Stimulated activated CD4-positive, alpha-beta T cell treated with anti-CD3 and anti-CD28 coated beads, Interleukin-2, amount 100 ng/mL, for 48 hours (primary cell): ENCODE measurements at regions not wholly inside any gene's neighbourhood (a gene's known extent, or its start where the extent isn't known, plus 50 kb on each side); places are given as distances from the start of the nearest gene placed in this dataset.

Experiments used
- DNase-seq, 2 donors: peaks; one replicate each; pipeline ENCODE4 v3.0.0-alpha.2; 2020

DNA sequence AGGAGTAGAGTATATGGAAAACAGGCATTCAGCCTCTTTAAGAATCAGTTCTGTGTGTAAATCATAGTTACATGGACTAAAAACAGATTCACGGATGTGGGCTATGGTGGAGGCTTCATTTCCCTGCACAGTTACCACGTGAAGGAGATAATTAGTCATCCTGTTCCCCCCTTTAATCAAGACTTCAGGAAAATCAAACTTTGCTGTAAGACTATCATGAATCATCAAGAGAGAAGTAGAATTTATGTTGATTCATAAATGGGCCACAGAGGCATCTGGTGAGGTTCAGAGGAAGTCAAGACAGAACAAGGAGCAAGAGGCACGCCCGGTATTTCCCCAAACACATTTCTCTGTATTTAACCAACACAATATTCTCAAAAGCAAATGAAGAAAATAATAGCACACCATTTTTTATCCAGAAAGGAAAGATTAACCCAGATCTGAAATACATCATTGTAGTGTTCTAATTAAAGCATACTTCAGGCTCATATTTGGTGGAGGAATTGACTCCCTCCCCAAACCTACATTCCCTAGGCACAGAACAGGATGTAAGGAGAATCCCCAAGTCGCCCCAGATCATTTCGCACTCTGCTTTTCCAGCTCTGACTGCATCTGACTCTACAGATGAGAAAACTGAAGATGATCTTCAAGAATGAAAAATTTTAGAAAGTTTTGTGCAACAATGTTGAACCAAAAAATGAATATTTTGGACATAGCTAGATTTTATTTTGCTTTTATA lies 175.8 kb upstream of the GAS1 start:
- no peak for DNase-seq

DNA sequence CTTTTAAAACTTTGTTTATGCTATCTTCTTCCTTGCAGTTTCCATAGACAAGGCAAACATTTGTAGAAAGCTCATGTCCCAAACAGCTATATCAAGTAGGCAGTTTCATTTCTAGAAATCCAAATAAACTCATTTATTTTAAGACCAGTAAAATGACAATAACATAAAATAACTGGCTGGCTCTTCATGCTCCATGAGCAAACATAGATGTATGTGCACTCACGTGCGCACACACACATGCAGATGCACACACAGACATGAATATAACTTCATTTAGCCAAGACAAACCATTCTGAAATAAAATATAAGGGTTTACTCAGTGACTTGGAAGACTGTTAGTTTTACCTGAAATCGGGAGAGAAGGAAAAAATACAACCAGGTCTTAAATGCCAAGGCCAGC lies 176.5 kb upstream of the GAS1 start:
- DNase-seq, result no peak

DNA sequence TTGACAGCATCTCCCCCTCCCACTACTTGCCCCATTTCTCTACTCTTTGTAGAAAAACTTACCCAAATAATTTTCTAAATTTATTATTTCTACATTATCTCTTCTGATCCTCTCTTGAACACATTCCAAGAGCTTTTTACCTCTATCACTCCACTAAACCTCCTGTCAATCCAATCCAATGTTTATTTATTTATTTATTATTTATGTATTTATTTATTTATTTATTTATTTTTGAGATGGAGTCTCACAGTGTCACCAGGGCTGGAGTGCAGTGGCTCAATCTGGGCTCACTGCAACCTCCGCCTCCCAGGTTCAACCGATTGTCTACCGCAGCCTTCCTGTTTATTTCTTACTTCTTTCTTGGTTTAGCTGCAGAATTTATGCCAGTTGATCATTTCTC lies 178.5 kb upstream of the GAS1 start:
- no peak for DNase-seq

DNA sequence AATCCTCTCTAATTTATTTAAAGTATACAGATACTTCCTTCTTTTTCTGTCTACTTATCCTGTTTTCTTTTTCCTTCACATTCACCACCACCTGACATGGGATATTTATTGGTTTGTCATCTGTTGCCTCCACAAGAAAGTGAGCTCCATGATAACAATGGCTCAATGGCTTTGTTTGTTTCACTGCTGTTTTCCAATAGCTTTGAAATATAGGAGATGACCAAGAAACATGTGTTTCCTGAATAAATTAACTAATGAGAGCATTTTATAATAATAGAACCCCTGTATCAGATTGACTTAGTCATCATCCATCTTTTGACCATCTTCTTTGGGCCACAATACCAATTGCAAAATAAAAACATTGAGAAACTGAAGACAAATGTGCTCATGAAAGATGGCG lies 180.2 kb upstream of the GAS1 start:
- DNase-seq, result no peak

DNA sequence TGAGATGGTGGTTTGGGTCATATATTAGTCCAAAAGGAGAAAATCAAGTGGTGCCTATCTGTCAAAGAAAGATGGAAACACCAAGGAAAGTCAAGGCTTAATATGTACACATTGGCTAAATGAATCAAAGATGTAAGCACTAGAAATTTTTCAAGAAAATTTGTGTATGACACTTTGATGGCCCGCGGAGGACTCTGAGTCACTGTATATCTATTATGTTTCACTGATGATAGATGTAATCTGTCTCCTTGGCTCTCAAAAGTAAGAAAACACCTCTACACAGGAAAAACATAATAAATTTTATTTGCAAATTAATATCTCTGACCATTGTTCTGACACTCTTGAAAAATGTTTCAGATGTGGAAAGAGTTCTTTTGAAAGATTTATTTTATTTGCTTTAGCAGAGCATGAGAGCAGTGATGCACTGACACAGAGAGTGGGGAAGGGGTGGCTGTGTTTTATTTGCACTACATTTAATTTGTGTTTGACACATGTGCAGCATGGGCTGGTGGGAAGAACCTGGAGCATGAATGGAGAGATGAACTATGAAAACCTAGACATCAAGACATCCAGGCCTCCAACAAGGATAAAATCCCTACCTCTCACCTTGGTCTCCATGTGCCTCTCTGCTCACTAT lies 180.8 kb upstream of the GAS1 start:
- DNase-seq, result no peak

DNA sequence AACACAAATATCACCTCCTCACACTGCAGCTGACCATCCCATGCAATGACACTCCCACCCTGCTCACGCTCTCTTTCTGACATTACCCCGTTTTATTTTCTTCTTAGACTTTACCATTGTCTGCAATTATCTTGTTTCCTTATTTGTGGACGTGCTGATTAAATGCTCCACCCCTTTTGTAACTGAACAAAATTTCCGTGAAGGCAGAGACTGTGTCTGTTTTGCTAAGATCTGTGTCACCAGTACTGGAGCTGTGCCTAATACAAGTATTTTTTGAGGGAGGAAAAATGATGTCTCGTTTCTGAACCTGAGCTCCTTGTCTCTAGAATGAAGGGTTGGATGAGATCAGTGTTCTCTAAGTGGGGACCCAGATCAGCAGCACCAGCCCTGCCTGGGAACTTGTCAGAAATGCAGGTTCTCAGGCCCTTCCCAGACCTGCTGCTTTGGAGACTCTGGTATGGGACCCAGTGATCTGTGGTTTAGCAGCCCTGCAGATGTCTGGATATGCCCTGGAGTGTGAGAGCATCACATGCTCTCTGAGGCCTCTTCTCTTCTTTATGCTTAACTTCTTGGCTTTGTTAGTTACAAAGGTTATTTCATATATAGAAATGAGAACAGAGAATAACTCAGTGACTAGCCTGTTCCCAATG lies 181.7 kb upstream of the GAS1 start:
- DNase-seq, result no peak

DNA sequence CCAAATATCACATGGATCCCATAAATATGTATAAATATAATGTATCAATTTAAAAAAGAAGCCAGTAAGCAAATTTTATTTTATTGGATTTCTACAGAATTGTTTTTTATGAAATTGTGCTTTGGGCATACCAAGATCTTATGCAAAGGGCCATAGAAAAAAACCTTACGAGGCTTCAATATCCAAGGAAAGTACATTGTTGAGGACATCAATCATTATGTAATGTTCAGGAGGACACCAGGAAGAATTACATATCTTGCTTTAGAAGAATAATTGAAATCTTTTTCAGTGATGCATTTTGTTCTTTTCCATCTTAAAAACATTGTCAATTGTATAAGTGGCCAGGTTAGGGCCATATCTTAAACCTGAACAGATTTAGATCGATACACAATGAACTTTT lies 187.8 kb upstream of the GAS1 start:
- DNase-seq, result no peak

DNA sequence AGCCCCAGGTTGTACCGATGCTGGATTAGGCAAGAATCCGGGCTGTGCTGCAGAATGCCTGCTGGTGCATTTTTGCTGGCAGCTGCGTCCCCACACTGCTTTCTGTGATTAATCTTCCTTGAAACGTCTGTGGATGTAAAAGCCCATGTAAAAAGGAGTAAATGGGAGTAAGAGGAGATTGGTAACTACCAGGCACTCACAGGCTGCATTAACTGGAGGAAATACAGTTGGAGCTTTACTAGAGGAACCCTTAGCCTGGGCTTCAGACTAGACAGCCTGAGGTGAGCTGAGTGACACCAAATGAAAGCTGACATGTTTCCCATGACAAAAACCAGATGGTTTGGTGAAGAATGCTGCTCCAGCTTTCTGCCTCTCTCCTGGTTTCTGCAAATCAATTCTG lies 190.4 kb upstream of the GAS1 start:
- no peak for DNase-seq

DNA sequence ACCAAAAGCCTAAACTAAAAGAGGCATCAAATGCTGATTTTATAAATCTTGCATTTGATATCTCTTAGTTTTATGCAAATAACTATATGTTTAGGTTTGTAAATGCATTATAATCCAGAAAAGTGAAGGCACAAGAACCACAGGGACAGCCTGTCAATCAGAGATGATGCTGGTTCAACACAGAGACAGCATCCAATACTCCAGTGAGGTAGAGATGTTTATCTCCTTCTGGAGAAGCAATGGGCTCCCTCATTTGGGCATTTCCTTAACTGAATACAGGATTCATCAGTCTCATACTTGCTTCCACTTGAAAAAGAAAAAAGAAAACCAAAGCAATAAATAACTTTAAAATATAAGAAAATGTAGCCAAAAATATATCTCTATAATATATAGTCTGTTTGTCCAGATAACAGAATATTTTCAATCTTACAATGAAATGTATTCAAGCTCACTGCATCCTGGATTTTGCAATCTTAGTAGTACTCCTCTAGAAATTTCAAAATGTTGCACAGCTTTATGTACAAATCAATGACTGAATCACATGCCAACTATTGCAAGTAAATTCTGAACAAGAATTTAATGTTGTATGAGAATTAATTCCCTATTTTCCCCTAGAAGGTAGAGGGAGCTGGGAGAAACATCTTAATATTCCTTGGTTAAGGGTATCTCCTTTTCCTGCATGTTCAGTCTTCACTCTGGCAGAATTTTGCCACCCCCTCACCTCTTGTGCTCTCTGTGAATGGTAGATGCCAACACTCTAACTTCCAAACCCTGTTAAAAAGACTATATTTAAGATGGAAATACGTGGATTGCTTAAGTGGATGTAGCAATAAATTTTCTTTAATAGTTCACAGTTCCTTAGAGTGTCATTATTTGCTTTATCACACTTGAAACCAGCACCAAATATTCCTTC lies 191.1 kb upstream of the GAS1 start:
- no peak for DNase-seq

DNA sequence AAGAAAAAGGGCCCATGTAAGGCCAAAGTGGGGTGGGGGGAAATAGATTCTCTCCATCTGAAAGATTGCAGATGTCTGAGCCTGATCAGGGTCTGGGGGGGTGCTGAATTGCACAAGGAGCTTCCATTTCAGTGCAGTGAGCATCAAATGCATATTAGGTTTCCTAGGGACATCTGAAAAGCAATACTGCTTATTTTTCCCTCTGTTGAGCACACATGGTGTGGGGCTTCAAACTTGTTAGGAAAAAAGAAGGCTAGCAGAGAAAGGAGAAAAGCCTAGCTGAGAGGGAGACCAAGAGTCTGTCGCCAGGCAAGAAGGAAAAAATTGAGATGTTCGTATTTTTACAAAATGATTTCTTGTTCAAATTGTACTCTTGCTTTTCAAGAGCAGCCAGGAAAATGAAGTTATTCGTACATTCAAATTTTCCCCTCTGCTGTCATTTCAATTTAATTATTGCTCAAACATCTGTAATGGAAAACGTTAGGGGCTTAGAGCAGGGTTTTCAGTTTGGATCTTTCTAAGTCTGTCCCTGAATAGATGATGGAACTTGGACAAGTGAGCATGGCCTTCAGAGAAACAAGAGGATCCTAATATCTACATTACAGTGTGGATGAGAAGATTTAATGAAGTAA lies 191.9 kb upstream of the GAS1 start:
- DNase-seq, result no peak

DNA sequence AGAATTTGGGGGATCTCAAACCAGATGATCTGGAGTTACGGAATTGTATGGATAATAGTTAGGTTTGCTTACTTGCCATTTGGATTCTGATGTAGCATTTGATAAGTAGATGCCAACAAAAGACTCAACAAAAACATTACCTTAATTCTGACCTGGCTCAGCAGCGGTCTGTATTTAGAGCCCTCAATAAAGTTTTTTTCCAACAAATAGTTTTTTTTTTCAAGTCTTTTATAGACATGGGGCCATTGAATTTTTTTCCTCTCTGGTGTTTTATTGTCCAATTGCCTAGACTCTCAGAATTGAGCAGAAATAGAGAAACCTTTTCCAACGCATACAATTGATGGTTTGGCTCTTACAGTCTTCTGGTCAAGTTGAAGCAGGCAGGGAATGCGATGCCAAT lies 192.8 kb upstream of the GAS1 start:
- no peak for DNase-seq

DNA sequence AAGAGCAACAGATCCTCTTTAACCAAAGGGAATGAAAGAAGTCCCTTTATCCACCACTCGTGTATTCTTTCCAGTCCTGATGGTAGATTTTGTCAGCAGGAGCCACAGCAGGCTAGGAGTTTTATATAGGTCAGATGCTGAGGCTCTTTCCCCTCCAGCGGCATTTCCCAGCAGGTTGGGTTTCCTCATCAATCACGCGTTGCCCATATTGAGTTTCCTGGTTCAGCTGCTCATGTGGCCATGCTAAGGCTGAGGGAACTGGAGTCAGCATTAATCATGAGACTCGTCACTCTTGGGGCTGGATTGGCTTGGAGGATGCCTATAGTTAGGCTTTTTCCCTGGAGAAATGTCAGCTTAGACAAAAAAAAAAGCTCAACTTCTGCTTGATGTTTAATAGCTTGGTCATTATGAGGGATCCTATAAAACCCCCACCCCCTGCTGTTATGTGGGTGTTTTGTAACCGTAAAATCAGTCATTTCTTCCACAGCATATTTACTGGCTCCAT lies 193.4 kb upstream of the GAS1 start:
- no peak for DNase-seq

DNA sequence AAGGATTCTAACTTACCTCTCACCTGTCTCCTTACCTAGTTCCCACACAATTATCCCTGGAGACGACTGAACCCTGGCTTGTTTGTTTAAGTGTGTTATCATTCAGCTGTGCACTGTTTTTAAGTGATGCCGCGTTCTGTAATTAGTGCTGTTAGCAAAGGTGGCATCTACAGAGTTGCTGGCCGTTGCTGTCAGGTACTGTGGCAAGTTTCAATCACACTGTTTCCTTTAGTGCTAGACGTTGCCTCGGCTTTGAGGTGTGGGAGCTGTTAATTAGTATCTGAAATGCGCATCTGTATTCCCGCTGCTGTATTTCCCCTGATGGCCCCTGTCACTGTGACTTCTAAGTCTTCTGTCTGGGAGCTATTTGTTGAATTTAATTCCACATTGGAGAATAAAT lies 193.8 kb upstream of the GAS1 start:
- DNase-seq, result no peak

DNA sequence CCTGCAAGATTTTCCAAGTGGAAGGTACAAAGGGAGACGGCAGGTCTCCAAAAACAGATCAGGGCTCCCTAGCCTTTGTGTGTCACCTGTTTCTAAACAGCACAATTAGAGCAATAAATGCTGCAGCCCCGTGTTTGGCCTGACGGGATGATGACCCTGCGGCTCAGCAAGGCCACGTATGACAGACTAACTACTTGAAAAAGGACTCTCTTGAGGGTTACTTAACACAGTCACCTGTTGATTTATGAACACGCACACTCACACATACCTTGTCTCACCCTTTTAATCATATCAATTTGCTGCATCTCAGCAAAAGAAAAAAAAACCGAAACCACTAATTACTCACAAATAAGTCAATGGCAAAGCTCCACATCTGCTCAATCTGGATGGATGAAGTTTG lies 199.6 kb upstream of the GAS1 start:
- no peak for DNase-seq

DNA sequence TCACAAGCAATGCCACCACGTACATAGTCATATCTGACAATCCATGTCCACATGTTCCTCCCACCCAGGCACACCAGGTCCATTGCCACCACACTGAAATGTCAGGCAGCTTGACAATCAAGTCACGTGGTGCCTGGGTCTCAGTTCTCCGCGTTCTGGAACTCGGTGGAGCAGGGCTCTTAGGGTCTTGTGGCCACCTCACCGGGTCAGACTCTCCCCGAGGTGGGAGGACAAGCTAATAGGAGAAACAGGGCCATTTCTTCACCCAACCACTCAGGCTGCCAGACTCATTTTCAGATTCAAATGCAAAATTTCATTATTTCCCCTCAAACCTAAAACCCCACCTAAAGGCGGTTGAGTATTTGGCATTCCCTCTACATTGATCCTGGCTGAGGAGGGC lies 200.5 kb upstream of the GAS1 start:
- no peak for DNase-seq

DNA sequence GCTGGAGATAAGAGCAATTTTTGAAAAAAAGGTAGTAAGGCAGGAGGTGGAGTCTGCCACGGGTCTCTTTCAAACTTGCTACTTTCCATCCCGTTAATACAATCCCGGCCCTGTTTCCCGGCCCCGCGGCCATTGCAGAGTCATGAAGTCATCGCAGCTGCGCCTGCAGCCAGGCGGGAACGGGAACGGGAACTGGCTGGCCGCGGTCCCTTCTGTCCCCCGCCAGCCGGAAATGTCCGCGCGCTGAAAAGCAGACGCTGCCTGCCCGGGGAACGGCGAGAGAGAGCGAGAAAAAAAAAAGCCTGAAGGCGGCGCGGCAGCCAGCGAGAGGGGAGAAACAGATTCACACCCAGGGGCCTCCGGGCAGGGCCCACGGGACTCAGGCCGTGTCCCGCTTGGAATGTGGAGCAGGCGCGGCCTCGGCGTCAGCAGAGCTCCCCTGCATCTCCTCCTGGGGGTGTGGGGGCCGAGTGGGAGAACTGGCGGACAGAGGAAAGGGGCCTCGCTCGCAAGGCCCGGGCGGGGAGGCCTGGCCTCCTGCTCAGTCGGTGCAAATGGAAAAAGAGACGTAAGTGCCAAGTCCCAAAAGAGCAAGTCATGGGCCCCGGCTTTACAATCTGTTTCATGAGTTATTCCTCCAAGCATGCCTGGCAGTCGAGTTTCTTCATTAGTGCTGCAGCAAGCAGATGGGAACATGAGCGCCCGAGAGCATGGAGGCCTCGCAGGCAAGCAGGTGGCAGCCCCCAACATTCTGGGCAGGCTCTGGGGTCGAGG lies 201.2 kb upstream of the GAS1 start:
- no peak for DNase-seq

DNA sequence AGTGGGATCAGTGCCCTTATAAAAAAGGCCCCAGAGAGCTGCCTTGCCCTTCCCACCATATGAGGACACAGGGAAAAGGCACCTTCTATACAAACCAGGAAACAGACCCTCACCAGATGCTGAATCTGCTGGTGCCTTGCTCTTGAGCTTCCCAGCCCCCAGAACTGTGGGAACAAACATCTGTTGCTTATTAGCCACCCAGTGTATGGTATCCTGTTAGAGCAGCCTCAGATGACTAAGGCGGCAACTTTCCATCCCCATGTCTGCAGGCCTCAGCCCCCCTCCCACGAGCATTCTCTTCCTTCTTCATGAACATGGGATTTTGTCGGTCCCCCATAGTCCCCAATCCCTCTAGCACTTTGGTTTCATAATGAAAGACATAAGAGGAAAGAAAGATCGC lies 202.5 kb upstream of the GAS1 start:
- DNase-seq, result no peak

DNA sequence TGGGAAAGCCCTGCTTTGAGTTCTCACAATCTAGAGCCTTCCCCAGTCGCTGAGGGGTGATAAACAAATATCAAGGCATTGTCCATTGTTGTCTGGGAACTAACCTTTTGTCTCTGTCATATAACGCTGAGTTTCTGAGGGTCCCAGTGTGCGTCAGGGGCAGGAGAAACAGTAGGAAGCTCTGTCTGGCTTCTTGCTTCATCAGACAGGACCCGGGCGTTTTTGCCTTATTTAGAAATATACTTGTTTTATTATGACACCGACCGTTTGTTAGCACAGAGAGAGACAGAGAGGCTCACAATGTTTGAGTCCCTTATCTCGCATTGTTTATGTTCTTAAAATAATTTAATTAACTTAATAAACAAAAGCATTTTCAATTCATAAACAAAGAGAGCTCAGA lies 204.9 kb upstream of the GAS1 start:
- no peak for DNase-seq

DNA sequence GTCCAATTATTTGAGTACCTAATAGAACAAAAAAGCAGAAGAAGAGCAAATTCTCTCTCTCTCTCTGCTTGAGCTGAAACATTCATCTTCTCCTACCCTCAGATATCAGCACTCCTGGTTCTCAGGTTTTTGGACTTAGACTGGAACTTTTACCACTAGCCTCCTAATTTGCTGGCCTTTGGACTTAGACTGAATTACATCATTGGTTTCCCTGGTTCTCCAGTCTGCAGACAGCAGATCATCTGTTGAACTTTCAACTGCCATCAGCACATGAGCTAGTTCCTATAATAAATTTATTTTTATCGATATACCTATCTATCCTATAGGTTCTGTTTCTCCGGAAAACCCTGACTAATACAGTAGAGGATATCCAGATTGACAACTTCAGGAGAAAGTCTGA lies 208.9 kb upstream of the GAS1 start:
- DNase-seq, result no peak

DNA sequence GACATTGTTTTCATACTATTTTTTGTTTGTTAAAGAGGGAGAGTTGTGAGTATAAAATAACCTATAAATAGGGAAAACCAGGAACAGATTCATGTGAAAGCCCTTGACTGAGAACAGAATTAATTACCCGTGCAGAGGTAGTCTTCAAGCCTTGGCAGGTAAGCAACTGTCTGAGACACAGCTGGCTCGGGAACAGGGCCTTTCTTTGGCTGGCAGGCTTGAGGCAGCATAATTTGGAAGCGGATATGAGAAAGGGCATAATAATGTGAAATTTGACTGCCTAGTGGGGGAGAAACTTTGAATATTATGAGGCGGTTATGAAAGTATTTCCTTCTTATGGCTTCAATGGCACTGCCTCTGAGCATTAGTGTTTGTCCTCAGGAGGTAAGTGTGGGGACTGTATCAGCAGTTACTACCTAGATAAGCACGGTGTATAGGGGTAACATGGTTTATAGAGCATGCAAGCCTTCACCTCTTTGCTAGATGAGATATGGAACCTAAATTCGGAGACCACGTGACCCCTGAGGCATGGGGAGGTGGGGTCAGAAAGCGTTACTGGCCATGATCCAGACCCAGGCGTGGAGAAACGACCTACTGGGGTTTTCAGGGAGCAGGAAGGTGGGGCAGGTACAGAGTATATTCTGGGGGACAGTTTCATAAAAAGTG lies 210.2 kb upstream of the GAS1 start:
- no peak for DNase-seq

DNA sequence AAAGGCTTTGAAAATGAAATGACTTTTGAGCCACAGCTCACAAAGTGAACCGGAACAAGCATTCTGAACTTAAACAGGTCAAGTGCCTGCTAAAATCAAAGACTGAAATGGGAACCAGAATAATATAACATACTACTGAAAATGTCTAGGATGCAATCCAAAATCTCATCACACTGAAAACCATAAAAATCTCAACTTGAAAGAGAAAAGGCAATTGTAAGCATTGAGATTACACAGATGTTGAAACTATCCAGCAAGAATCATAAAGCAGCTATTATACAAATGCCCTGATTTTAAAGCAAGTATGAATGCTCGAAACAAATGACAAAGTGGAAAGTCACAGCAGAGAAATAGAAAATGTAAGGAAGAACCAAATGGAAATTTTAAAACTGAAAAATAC lies 211.5 kb upstream of the GAS1 start:
- no peak for DNase-seq
